KOPT-K1 (cell line): ENCODE measurements at regions not wholly inside any gene's neighbourhood (a gene's known extent, or its start where the extent isn't known, plus 50 kb on each side); places are given as distances from the start of the nearest gene placed in this dataset.

Experiments
- H3K27ac ChIP-seq: fragments of 200-600 bp; sonication (generic); 2 replicates; pipeline ENCODE4 v1.5.1; 2016; ENCODE audit warnings: antibody characterized with exemption, mild to moderate bottlenecking, low read depth, low read length; ENCODE audit not compliant: poor library complexity, severe bottlenecking
- H3K36me3 ChIP-seq: fragments of 200-600 bp; sonication (generic); 2 replicates; pipeline ENCODE4 v1.5.1; 2017; ENCODE audit warnings: antibody characterized with exemption, mild to moderate bottlenecking, low read length, moderate library complexity; ENCODE audit not compliant: insufficient read depth
- H3K9me3 ChIP-seq: fragments of 200-600 bp; sonication (generic); 2 replicates; pipeline ENCODE4 v1.5.1; 2017; ENCODE audit warnings: antibody characterized with exemption, low read length, mild to moderate bottlenecking; ENCODE audit not compliant: insufficient read depth, poor library complexity, severe bottlenecking

GRCh38 chr19:46546194-46546896 is 50.7 kb upstream of the PNMA8B start:
- Histone ChIP-seq H3K9me3 (peaks cover 23% of the 10 kb centered on the region), H3K27ac (no peak overlapping the region), H3K36me3 (no peaks in the 10 kb centered on the region)

GRCh38 chr19:46550684-46551083 is 50.4 kb upstream of the CALM3 start:
- peaks cover 50% of the 10 kb centered on the region for H3K9me3 ChIP-seq
- no peaks in the 10 kb centered on the region for H3K36me3 ChIP-seq

GRCh38 chr19:46551164-46551563 is 50.0 kb upstream of the CALM3 start:
- Histone ChIP-seq H3K9me3 (peaks cover 55% of the 10 kb centered on the region), H3K36me3 (no peaks in the 10 kb centered on the region), H3K27ac (no peak overlapping the region)

More at GRCh38 chr19:46550684-46551083, 50.4 kb upstream of the CALM3 start:
- no peak overlapping the region for H3K27ac ChIP-seq
